KMS-11 (cell line): ENCODE measurements at regions not wholly inside any gene's neighbourhood (a gene's known extent, or its start where the extent isn't known, plus 50 kb on each side); places are given as distances from the start of the nearest gene placed in this dataset.

ENCODE experiments used
- H2AFZ ChIP-seq: fragments of 200-600 bp; sonication (generic); 2 replicates; pipeline ENCODE4 v1.6.1; 2016; ENCODE audit warnings: antibody characterized with exemption, mixed run types, low read depth
- H3K27ac ChIP-seq: fragments of 200-600 bp; sonication (generic); 2 replicates; pipeline ENCODE4 v1.6.1; 2016; ENCODE audit warnings: mild to moderate bottlenecking, mixed run types
- H3K27me3 ChIP-seq: fragments of 200-600 bp; sonication (generic); 2 replicates; pipeline ENCODE4 v1.6.1; 2017; ENCODE audit warnings: mild to moderate bottlenecking, low read depth, mixed run types, moderate library complexity; ENCODE audit not compliant: insufficient read depth
- H3K36me3 ChIP-seq: fragments of 200-600 bp; sonication (generic); 2 replicates; pipeline ENCODE4 v1.6.1; 2017; ENCODE audit warnings: mild to moderate bottlenecking, mixed run types; ENCODE audit not compliant: insufficient read depth
- H3K4me1 ChIP-seq: fragments of 200-600 bp; sonication (generic); 2 replicates; pipeline ENCODE4 v1.6.1; 2016; ENCODE audit warnings: mild to moderate bottlenecking, low read depth, mixed run types; ENCODE audit not compliant: poor library complexity, severe bottlenecking
- H3K4me2 ChIP-seq: fragments of 200-600 bp; sonication (generic); 2 replicates; pipeline ENCODE4 v1.7.0; 2016; ENCODE audit warnings: mild to moderate bottlenecking, mixed run types
- H3K4me3 ChIP-seq: fragments of 200-600 bp; sonication (generic); IDR thresholded peaks from 2 replicates; pipeline ENCODE4 v1.6.1; 2017; ENCODE audit warnings: low read depth, low read length, mixed read lengths; ENCODE audit not compliant: insufficient read depth
- H3K79me2 ChIP-seq: fragments of 200-600 bp; sonication (generic); 2 replicates; pipeline ENCODE4 v1.6.1; 2016; ENCODE audit warnings: low read depth, mixed run types; ENCODE audit not compliant: insufficient read depth
- H3K9ac ChIP-seq: fragments of 200-600 bp; sonication (generic); 2 replicates; pipeline ENCODE4 v1.6.1; 2016; ENCODE audit warnings: mild to moderate bottlenecking, mixed run types
- H4K20me1 ChIP-seq: fragments of 200-600 bp; sonication (generic); 2 replicates; pipeline ENCODE4 v1.6.1; 2016; ENCODE audit warnings: mild to moderate bottlenecking, mixed run types; ENCODE audit not compliant: insufficient read depth
- TF ChIP-seq, protein P1 (sequence below): fragments of 200-600 bp; sonication (generic); conservative IDR thresholded peaks from 2 replicates; pipeline ENCODE4 v1.6.1; 2017; ENCODE audit warnings: low read depth, mild to moderate bottlenecking, antibody characterized with exemption, low read length, moderate library complexity, mixed read lengths

DNA sequence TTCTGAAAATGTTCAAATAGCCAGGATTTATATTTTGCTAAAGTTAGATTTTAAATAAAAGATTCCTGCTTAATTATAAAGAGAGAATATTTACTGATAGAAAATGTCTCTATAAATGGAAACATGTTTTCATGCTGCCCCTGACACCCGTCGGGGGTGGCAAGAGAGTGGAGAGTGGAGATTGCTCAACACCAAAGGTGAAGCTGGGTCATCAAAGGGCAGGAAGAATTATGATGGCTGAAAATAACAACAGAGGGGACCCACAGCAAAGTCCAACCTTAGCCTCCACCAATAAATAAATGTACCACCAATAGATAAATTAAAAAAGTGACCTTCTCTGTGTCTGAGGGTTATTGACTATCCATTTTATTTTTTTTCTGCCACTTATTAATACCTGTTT is 326.8 kb upstream of the GYPC start:
- H3K9ac ChIP-seq, result no peak overlapping the region
- no peak overlapping the region for H3K4me2 ChIP-seq
- H2AFZ ChIP-seq, result no peak overlapping the region
- no peak overlapping the region for H3K27ac ChIP-seq
- H3K79me2 ChIP-seq, result no peaks in the 10 kb centered on the region
- TF ChIP-seq, protein P1, sequence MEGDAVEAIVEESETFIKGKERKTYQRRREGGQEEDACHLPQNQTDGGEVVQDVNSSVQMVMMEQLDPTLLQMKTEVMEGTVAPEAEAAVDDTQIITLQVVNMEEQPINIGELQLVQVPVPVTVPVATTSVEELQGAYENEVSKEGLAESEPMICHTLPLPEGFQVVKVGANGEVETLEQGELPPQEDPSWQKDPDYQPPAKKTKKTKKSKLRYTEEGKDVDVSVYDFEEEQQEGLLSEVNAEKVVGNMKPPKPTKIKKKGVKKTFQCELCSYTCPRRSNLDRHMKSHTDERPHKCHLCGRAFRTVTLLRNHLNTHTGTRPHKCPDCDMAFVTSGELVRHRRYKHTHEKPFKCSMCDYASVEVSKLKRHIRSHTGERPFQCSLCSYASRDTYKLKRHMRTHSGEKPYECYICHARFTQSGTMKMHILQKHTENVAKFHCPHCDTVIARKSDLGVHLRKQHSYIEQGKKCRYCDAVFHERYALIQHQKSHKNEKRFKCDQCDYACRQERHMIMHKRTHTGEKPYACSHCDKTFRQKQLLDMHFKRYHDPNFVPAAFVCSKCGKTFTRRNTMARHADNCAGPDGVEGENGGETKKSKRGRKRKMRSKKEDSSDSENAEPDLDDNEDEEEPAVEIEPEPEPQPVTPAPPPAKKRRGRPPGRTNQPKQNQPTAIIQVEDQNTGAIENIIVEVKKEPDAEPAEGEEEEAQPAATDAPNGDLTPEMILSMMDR, result no peak
- H4K20me1 ChIP-seq, result no peaks in the 10 kb centered on the region
- no peaks in the 10 kb centered on the region for H3K36me3 ChIP-seq
- no peak overlapping the region for H3K4me3 ChIP-seq
- no peaks in the 10 kb centered on the region for H3K27me3 ChIP-seq
- H3K4me1 ChIP-seq, result no peaks in the 10 kb centered on the region

- Histone ChIP-seq H4K20me1 (no peaks in the 10 kb centered on the region), H3K9ac (no peak overlapping the region), H2AFZ (no peak overlapping the region), H3K4me1 (no peaks in the 10 kb centered on the region), H3K27me3 (no peaks in the 10 kb centered on the region), H3K27ac (no peak overlapping the region), H3K4me3 (no peak overlapping the region), H3K4me2 (no peak overlapping the region), H3K36me3 (no peaks in the 10 kb centered on the region), H3K79me2 (no peaks in the 10 kb centered on the region)
- TF ChIP-seq, protein P1, result no peak
Observed at GRCh38 chr2:126342457-126342856, 313.5 kb upstream of the GYPC start.

- no peaks in the 10 kb centered on the region for H3K79me2 ChIP-seq
- H3K4me1 ChIP-seq, result no peaks in the 10 kb centered on the region
Observed at GRCh38 chr2:126343136-126343535, 312.8 kb upstream of the GYPC start.

GRCh38 chr2:126344493-126344892 is 311.5 kb upstream of the GYPC start:
- Histone ChIP-seq H3K27me3 (no peaks in the 10 kb centered on the region), H2AFZ (no peak overlapping the region), H3K36me3 (no peaks in the 10 kb centered on the region), H3K27ac (no peak overlapping the region), H3K4me3 (no peak overlapping the region), H4K20me1 (no peaks in the 10 kb centered on the region), H3K4me1 (no peaks in the 10 kb centered on the region), H3K9ac (no peak overlapping the region), H3K79me2 (no peaks in the 10 kb centered on the region), H3K4me2 (no peak overlapping the region)
- TF ChIP-seq, protein P1, result no peak

More at GRCh38 chr2:126343136-126343535, 312.8 kb upstream of the GYPC start:
- H2AFZ ChIP-seq, result no peak overlapping the region
- TF ChIP-seq, protein P1, result no peak
- H3K27ac ChIP-seq, result no peak overlapping the region
- H3K4me2 ChIP-seq, result no peak overlapping the region
- no peaks in the 10 kb centered on the region for H4K20me1 ChIP-seq
- no peak overlapping the region for H3K4me3 ChIP-seq
- H3K9ac ChIP-seq, result no peak overlapping the region
- H3K36me3 ChIP-seq, result no peaks in the 10 kb centered on the region
- no peaks in the 10 kb centered on the region for H3K27me3 ChIP-seq
